Mesothelial cell of epicardium (in vitro differentiated cells): ENCODE measurements at regions not wholly inside any gene's neighbourhood (a gene's known extent, or its start where the extent isn't known, plus 50 kb on each side); places are given as distances from the start of the nearest gene placed in this dataset.

Source experiments
- DNase-seq, 2 experiments: peaks; one replicate each; pipeline ENCODE4 v3.0.0; 2021; ENCODE audit warnings: low spot score in 2 of 2; ENCODE audit not compliant: unreplicated experiment in 2 of 2
- H3K27ac Mint-ChIP-seq: 2 replicates; pipeline ENCODE4 v1.8.0; 2021; ENCODE audit warnings: mixed read lengths
- H3K27me3 Mint-ChIP-seq: 2 replicates; pipeline ENCODE4 v1.8.0; 2021; ENCODE audit warnings: low read depth, mixed read lengths
- H3K36me3 Mint-ChIP-seq: 2 replicates; pipeline ENCODE4 v1.8.0; 2021; ENCODE audit warnings: mixed read lengths
- H3K4me1 Mint-ChIP-seq: 2 replicates; pipeline ENCODE4 v1.8.0; 2021; ENCODE audit warnings: mixed read lengths
- H3K4me3 Mint-ChIP-seq: 2 replicates; pipeline ENCODE4 v1.8.0; 2021; ENCODE audit warnings: mild to moderate bottlenecking, moderate library complexity, mixed read lengths
- H3K9me3 Mint-ChIP-seq: 2 replicates; pipeline ENCODE4 v1.8.0; 2021; ENCODE audit warnings: mixed read lengths
- TF ChIP-seq, protein P1 (sequence below): fragments of 200-600 bp; sonication (generic); IDR thresholded peaks from one replicate; pipeline ENCODE4 v1.5.0; 2021; ENCODE audit warnings: antibody characterized with exemption; ENCODE audit not compliant: unreplicated experiment

DNA sequence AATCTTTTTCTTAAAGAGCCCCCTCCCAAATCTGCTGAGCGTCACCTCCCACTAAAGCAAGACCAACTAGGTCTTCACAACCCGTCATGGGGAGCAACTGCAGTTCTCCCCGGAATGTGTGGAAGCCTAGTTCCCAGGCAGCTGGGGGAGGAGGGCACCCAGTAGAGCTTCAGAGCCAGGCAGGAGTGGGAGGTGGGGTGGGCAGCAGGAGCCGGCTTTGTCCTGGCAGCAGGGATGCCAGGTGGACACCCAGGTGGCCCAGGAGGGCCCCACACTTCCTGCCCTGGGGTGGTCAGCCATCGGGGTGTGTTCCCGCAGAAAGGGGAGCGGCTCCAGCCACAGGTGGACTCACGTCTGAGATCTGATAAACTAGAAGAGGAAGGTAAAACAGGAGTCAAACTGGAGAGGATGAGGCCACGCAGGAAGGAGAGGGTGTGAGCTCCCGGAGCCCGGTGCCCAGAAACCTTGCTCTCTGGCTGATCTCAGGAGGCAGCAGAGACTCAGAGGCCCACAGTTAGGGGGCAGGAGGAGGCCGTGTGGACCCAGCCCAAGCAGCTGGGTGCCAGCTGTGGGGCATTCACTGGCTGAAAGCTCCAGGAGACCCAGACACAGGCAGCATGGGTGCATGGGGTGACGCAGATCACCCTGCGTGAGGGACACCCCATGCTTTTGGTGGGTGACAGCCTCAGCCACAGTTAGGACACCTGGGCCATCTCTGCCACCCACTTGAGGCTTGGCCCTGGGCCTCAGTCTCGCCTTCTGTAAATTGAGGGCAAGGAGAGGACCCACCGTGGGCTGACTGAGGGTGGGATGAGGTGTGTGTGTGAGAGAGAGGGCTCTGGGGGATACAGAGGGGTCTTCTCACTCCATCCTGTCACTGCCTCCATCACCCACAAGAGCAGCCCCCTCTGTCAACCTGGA is 260.8 kb upstream of the TNRC6C start:
- Mint-ChIP-seq H3K27ac (no peak overlapping the region), H3K4me3 (no peak overlapping the region), H3K36me3 (no peaks in the 10 kb centered on the region), H3K27me3 (peaks cover 88% of the 10 kb centered on the region), H3K9me3 (peaks cover 7% of the 10 kb centered on the region), H3K4me1 (peaks cover 30% of the 10 kb centered on the region)
- DNase-seq, result peak in 1 of 2 experiments; percentile 36
- TF ChIP-seq, protein P1, sequence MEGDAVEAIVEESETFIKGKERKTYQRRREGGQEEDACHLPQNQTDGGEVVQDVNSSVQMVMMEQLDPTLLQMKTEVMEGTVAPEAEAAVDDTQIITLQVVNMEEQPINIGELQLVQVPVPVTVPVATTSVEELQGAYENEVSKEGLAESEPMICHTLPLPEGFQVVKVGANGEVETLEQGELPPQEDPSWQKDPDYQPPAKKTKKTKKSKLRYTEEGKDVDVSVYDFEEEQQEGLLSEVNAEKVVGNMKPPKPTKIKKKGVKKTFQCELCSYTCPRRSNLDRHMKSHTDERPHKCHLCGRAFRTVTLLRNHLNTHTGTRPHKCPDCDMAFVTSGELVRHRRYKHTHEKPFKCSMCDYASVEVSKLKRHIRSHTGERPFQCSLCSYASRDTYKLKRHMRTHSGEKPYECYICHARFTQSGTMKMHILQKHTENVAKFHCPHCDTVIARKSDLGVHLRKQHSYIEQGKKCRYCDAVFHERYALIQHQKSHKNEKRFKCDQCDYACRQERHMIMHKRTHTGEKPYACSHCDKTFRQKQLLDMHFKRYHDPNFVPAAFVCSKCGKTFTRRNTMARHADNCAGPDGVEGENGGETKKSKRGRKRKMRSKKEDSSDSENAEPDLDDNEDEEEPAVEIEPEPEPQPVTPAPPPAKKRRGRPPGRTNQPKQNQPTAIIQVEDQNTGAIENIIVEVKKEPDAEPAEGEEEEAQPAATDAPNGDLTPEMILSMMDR, result no peak

DNA sequence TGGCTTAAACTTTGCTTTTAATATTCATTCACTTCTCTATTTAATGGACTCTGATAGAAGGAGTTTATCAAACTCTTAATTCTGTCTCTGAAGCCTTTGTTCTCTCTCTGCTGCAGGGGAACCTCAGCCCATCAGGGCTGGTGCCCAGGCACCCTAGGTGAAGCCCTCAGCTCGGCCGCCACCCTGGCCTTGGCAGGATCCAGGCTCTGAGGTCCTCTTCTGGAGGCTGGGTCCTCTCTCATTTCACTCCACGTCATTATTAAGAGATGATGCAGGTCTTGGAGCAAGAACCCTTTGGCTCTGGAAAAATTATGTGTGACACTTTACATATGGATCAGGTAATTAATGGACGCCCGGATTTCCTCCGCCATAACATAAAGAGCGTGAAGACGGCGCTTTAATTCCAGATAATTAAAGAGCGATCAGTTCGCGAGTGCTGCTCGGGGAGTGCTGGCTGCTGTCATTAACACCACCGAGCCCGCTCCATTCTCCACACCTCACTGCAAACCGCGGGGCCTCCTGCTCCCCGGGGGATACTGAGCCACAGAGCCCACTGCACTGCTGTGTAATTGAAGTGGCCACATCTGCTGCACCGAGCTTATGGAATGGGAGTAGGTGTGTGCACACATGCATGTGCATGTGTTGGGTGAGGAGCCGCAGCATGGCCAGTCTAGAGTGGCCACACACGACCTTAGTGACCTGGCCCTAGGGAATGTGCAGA is 259.4 kb upstream of the TNRC6C start:
- no peak overlapping the region for H3K27ac Mint-ChIP-seq
- peak in 1 of 2 experiments; percentile 31 for DNase-seq
- no peak overlapping the region for H3K4me3 Mint-ChIP-seq
- H3K36me3 Mint-ChIP-seq, result no peaks in the 10 kb centered on the region
- H3K4me1 Mint-ChIP-seq, result peaks cover 21% of the 10 kb centered on the region
- TF ChIP-seq, protein P1, result no peak
- H3K9me3 Mint-ChIP-seq, result peaks cover 18% of the 10 kb centered on the region
- peaks cover 77% of the 10 kb centered on the region for H3K27me3 Mint-ChIP-seq

DNA sequence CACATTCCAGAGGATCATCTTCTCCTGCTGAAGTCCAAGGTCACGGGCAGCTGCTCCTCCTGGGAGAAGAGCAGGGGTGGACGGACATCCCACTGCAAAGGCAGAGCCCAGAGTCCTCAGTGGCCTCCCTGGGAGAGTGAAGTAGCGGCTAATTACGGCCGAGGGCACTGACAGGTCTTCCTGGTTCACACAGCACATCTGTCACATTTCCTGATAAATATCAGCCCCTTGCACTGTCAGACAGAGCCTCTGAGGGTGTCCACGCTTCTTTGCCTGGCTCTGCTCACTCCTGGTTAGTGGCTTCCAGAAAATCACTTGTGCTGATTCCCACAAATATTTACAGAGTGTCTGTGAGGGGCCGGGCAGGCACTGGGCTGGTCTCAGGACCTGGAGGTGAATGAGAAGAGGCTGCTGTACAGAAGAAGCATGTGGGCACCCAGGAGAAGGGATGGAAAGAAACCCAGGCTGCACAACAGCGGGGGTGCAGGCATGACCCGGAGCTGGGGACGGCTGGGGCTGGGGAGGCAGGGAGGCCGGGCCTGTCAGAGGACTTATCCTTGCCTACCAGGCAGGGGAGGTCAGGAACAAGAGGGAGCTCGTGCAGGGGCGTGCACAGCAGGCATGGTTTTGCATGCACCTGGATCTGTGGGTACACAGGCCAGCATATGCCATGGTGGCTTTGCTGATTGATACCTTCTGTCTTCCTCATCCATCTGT is 258.2 kb upstream of the TNRC6C start:
- DNase-seq, result peak in 1 of 2 experiments; percentile 30

GRCh38 chr17:77701996-77702395 is 256.5 kb upstream of the TNRC6C start:
- Mint-ChIP-seq H3K27ac (no peak overlapping the region), H3K9me3 (peaks cover 34% of the 10 kb centered on the region), H3K36me3 (no peaks in the 10 kb centered on the region), H3K27me3 (peaks cover 49% of the 10 kb centered on the region), H3K4me1 (peaks cover 6% of the 10 kb centered on the region), H3K4me3 (no peak overlapping the region)
- TF ChIP-seq, protein P1, result no peak
- peak in 1 of 2 experiments; percentile 22 for DNase-seq

More for the DNA sequence above, 258.2 kb upstream of the TNRC6C start:
- TF ChIP-seq, protein P1, result no peak
- H3K4me3 Mint-ChIP-seq, result no peak overlapping the region
- H3K27me3 Mint-ChIP-seq, result peaks cover 65% of the 10 kb centered on the region
- peaks cover 23% of the 10 kb centered on the region for H3K9me3 Mint-ChIP-seq
- no peak overlapping the region for H3K27ac Mint-ChIP-seq
- H3K4me1 Mint-ChIP-seq, result peaks cover 20% of the 10 kb centered on the region
- no peaks in the 10 kb centered on the region for H3K36me3 Mint-ChIP-seq

- no peaks in the 10 kb centered on the region for H3K4me1 Mint-ChIP-seq
- H3K4me3 Mint-ChIP-seq, result no peak overlapping the region
- TF ChIP-seq, protein P1, result no peak
- H3K27me3 Mint-ChIP-seq, result peaks cover 38% of the 10 kb centered on the region
- peak in 1 of 2 experiments; percentile 20 for DNase-seq
- H3K9me3 Mint-ChIP-seq, result peaks cover 44% of the 10 kb centered on the region
- H3K36me3 Mint-ChIP-seq, result no peaks in the 10 kb centered on the region
- H3K27ac Mint-ChIP-seq, result no peak overlapping the region
Observed at GRCh38 chr17:77704048-77704815, 254.3 kb upstream of the TNRC6C start.
